Epithelial cell of esophagus (primary cell): ENCODE measurements at regions not wholly inside any gene's neighbourhood (a gene's known extent, or its start where the extent isn't known, plus 50 kb on each side); places are given as distances from the start of the nearest gene placed in this dataset.
A peak's percentile ranks its signal among the peaks of the same experiment; 100 is the strongest.

Source experiments
- DNase-seq: peaks from one replicate; pipeline ENCODE4 v3.0.0; 2010; ENCODE audit warnings: low read depth
- H3K4me3 ChIP-seq: 2 replicates; pipeline ENCODE4 v1.5.1; 2011; ENCODE audit warnings: mild to moderate bottlenecking, low read length, control low read depth
- CTCF ChIP-seq: IDR thresholded peaks from 2 replicates; pipeline ENCODE4 v1.5.1; 2011; ENCODE audit warnings: low read depth, mild to moderate bottlenecking, low read length, control low read depth, inconsistent platforms; ENCODE audit not compliant: insufficient read depth; ENCODE audit errors: missing control alignments

GRCh38 chr18:72470391-72470790, 73.8 kb downstream of the CBLN2 start:
- DNase-seq: no peak
- no peak for TF ChIP-seq CTCF

GRCh38 chr18:72468021-72468710, 76.0 kb downstream of the CBLN2 start:
- TF ChIP-seq CTCF: no peak
- DNase-seq: no peak
- no peak overlapping the region for H3K4me3 ChIP-seq

More at GRCh38 chr18:72470391-72470790, 73.8 kb downstream of the CBLN2 start:
- no peak overlapping the region for H3K4me3 ChIP-seq

- H3K4me3 ChIP-seq: no peak overlapping the region
- DNase-seq: peak; percentile 28
- no peak for TF ChIP-seq CTCF
Measured at GRCh38 chr18:72460210-72460680, 83.9 kb downstream of the CBLN2 start.

GRCh38 chr18:72458271-72458670, 85.9 kb downstream of the CBLN2 start:
- no peak overlapping the region for H3K4me3 ChIP-seq
- no peak for DNase-seq
- TF ChIP-seq CTCF: no peak

- DNase-seq: peak; percentile 16
- H3K4me3 ChIP-seq: no peak overlapping the region
- TF ChIP-seq CTCF: no peak
Measured at GRCh38 chr18:72456802-72457201, 87.3 kb downstream of the CBLN2 start.

GRCh38 chr18:72452328-72452727, 91.8 kb downstream of the CBLN2 start:
- no peak for TF ChIP-seq CTCF
- no peak overlapping the region for H3K4me3 ChIP-seq
- DNase-seq: no peak

GRCh38 chr18:72444798-72445155, 99.4 kb downstream of the CBLN2 start:
- TF ChIP-seq CTCF: no peak
- no peak for DNase-seq
- H3K4me3 ChIP-seq: no peak overlapping the region
